H1 (cell line): ENCODE measurements at regions not wholly inside any gene's neighbourhood (a gene's known extent, or its start where the extent isn't known, plus 50 kb on each side); places are given as distances from the start of the nearest gene placed in this dataset.

Source experiments
- CTCF ChIA-PET: fragments of 300-600 bp; sonication (Branson Sonifier 250); formaldehyde crosslinking; loops from one replicate; lab custom pipeline; 2021; ENCODE audit not compliant: partially characterized antibody; lab: Charles Lee
- POLR2A ChIA-PET: fragments of 300-600 bp; sonication (Branson Sonifier 250); formaldehyde crosslinking; loops from one replicate; lab custom pipeline; 2021; ENCODE audit warnings: inconsistent platforms; ENCODE audit not compliant: partially characterized antibody; lab: Charles Lee
- DNase-seq, 2 experiments: peaks; one replicate each; pipeline versions ENCODE4 v3.0.0 to v3.0.0-alpha.2; 2010 to 2022; ENCODE audit warnings: low spot score in 2 of 2, low read depth in 1 of 2, mixed read lengths in 1 of 2
- FAIRE-seq: peaks from 2 replicates; lab custom pipeline; 2011; peaks lifted over from hg19 to GRCh38; lab: Jason Lieb, UNC
- H2AFZ ChIP-seq: 2 replicates; pipeline ENCODE4 v1.8.1; 2012; ENCODE audit warnings: low read length, inconsistent platforms
- H2AK5ac ChIP-seq: 2 replicates; pipeline ENCODE4 v1.6.1; 2013; ENCODE audit warnings: low read depth, low read length
- H2BK120ac ChIP-seq: replicated peaks from 2 replicates; pipeline ENCODE3; 2013; ENCODE audit warnings: low read depth, low read length, inconsistent platforms
- H2BK12ac ChIP-seq: 2 replicates; pipeline ENCODE4 v1.6.1; 2013; ENCODE audit warnings: low read depth, low read length
- H2BK15ac ChIP-seq: 2 replicates; pipeline ENCODE4 v1.6.1; 2013; ENCODE audit warnings: low read length
- H2BK20ac ChIP-seq: 2 replicates; pipeline ENCODE4 v1.6.1; 2013; ENCODE audit warnings: low read length
- H2BK5ac ChIP-seq: 2 replicates; pipeline ENCODE4 v1.6.1; 2013; ENCODE audit warnings: low read depth, low read length
- H3K14ac ChIP-seq: 2 replicates; pipeline ENCODE4 v1.6.1; 2013; ENCODE audit warnings: inconsistent platforms; ENCODE audit not compliant: insufficient read length
- H3K18ac ChIP-seq: 2 replicates; pipeline ENCODE4 v1.6.1; 2013; ENCODE audit warnings: low read length; ENCODE audit errors: extremely low read depth
- H3K23ac ChIP-seq: 2 replicates; pipeline ENCODE4 v1.6.1; 2013; ENCODE audit warnings: inconsistent platforms; ENCODE audit not compliant: insufficient read length
- H3K23me2 ChIP-seq: 2 replicates; pipeline ENCODE4 v1.6.1; 2013; ENCODE audit warnings: low read depth, low read length
- H3K27ac ChIP-seq: 2 replicates; pipeline ENCODE4 v1.6.1; 2011; ENCODE audit warnings: low read depth, low read length, inconsistent platforms
- H3K27me3 ChIP-seq, 4 experiments: replicated peaks in 1 of 4; 1 replicate in 1 of 4; 2 replicates in 3 of 4; pipeline versions ENCODE4 v1.6.1 to v1.8.1; 2011 to 2013; ENCODE audit warnings: low read length in 3 of 4, mild to moderate bottlenecking in 3 of 4, inconsistent platforms in 2 of 4, mixed read lengths in 2 of 4, moderate library complexity in 1 of 4; ENCODE audit not compliant: control insufficient read depth in 3 of 4, insufficient read depth in 3 of 4; ENCODE audit errors: extremely low read depth in 1 of 4
- H3K36me3 ChIP-seq, 4 experiments: 2 replicates each; pipeline versions ENCODE4 v1.6.1 to v1.8.1; 2011 to 2013; ENCODE audit warnings: mild to moderate bottlenecking in 4 of 4, low read length in 3 of 4, moderate library complexity in 2 of 4, control low read depth in 1 of 4, inconsistent platforms in 1 of 4; ENCODE audit not compliant: insufficient read depth in 4 of 4, control insufficient read depth in 2 of 4
- H3K4ac ChIP-seq: replicated peaks from 2 replicates; pipeline ENCODE3; 2013; ENCODE audit warnings: low read length, low read depth, mixed read lengths, inconsistent platforms; ENCODE audit not compliant: insufficient read length
- H3K4me1 ChIP-seq, 4 experiments: replicated peaks in 1 of 4; 1 replicate in 1 of 4; 2 replicates in 3 of 4; pipeline versions ENCODE4 v1.6.1 to v1.8.1; 2011 to 2013; ENCODE audit warnings: low read length in 3 of 4, inconsistent platforms in 2 of 4, mixed read lengths in 1 of 4; ENCODE audit not compliant: insufficient read depth in 4 of 4, control insufficient read depth in 3 of 4
- H3K4me2 ChIP-seq, 2 experiments: 2 replicates each; pipeline versions ENCODE4 v1.6.1 to v1.8.1; 2011 to 2013; ENCODE audit warnings: low read depth in 2 of 2, low read length in 2 of 2, control low read depth in 1 of 2, inconsistent platforms in 1 of 2, mild to moderate bottlenecking in 1 of 2; ENCODE audit not compliant: insufficient read depth in 1 of 2
- H3K4me3 ChIP-seq, 4 experiments: fragments of 200-600, 300-600 bp in 1 of 4; sonication (generic), shearing (Covaris generic), sonication (Bioruptor Twin) in 1 of 4; 2 replicates each; pipeline versions ENCODE4 v1.5.1 to v1.8.1; 2011 to 2016; ENCODE audit warnings: low read length in 4 of 4, low read depth in 3 of 4, control low read depth in 2 of 4, inconsistent platforms in 2 of 4, mild to moderate bottlenecking in 2 of 4, mixed read lengths in 1 of 4, moderate library complexity in 1 of 4; ENCODE audit not compliant: insufficient read depth in 2 of 4; ENCODE audit errors: extremely low read depth in 1 of 4
- H3K56ac ChIP-seq: replicated peaks from 2 replicates; pipeline ENCODE3; 2013; ENCODE audit warnings: low read depth, mild to moderate bottlenecking, mixed read lengths, low read length, inconsistent platforms; ENCODE audit not compliant: insufficient read length
- H3K79me1 ChIP-seq: 2 replicates; pipeline ENCODE4 v1.6.1; 2013; ENCODE audit warnings: low read depth, low read length, control low read depth
- H3K79me2 ChIP-seq, 2 experiments: 2 replicates each; pipeline versions ENCODE4 v1.6.1 to v1.8.1; 2012 to 2013; ENCODE audit warnings: low read length in 2 of 2, mild to moderate bottlenecking in 2 of 2, inconsistent platforms in 1 of 2; ENCODE audit not compliant: insufficient read depth in 2 of 2, control insufficient read depth in 1 of 2
- H3K9ac ChIP-seq, 4 experiments: replicated peaks in 1 of 4; 1 replicate in 1 of 4; 2 replicates in 3 of 4; pipeline versions ENCODE4 v1.6.1 to v1.8.1; 2011 to 2013; ENCODE audit warnings: low read depth in 3 of 4, low read length in 3 of 4, control low read depth in 2 of 4, mild to moderate bottlenecking in 2 of 4, moderate library complexity in 2 of 4, inconsistent platforms in 1 of 4; ENCODE audit errors: extremely low read depth in 1 of 4
- H3K9me3 ChIP-seq, 2 experiments: 2 replicates each; pipeline versions ENCODE4 v1.6.1 to v1.8.1; 2012 to 2013; ENCODE audit warnings: mild to moderate bottlenecking in 2 of 2, moderate library complexity in 2 of 2, control low read depth in 1 of 2, inconsistent platforms in 1 of 2, low read depth in 1 of 2, low read length in 1 of 2, mixed read lengths in 1 of 2; ENCODE audit not compliant: insufficient read depth in 2 of 2
- H4K20me1 ChIP-seq, 2 experiments: replicated peaks in 1 of 2; 2 replicates each; pipeline versions ENCODE3 to v1.8.1; 2011 to 2013; ENCODE audit warnings: inconsistent platforms in 2 of 2, low read length in 2 of 2, mild to moderate bottlenecking in 1 of 2; ENCODE audit not compliant: insufficient read depth in 2 of 2, control insufficient read depth in 1 of 2
- H4K5ac ChIP-seq: 2 replicates; pipeline ENCODE4 v1.6.1; 2013; ENCODE audit warnings: low read length, low read depth, mixed read lengths, inconsistent platforms; ENCODE audit not compliant: insufficient read length
- H4K8ac ChIP-seq: 2 replicates; pipeline ENCODE4 v1.8.0; 2013; ENCODE audit warnings: mild to moderate bottlenecking, moderate library complexity, low read length, inconsistent platforms; ENCODE audit not compliant: insufficient read depth; ENCODE audit errors: extremely low read depth
- H4K91ac ChIP-seq: replicated peaks from 2 replicates; pipeline ENCODE3; 2013; ENCODE audit warnings: low read length, mixed read lengths, inconsistent platforms; ENCODE audit not compliant: insufficient read length
- CTCF ChIP-seq, 3 experiments: IDR thresholded peaks; 1 replicate in 2 of 3; 2 replicates in 1 of 3; pipeline versions ENCODE4 v1.5.1 to v1.6.1; 2011; ENCODE audit warnings: low read length in 3 of 3, mild to moderate bottlenecking in 3 of 3, inconsistent platforms in 2 of 3, low read depth in 1 of 3, moderate library complexity in 1 of 3; ENCODE audit not compliant: insufficient read depth in 1 of 3; ENCODE audit errors: control extremely low read depth in 1 of 3
- E2F6 ChIP-seq: IDR thresholded peaks from 2 replicates; pipeline ENCODE4 v1.6.1; 2012; ENCODE audit warnings: inconsistent platforms
- GTF2F1 ChIP-seq: IDR thresholded peaks from 2 replicates; pipeline ENCODE4 v1.6.1; 2012; ENCODE audit warnings: low read depth, low read length, improper control_type of control experiment, borderline replicate concordance
- HDAC6 ChIP-seq: IDR thresholded peaks from one replicate; pipeline ENCODE4 v1.7.1; 2012; ENCODE audit warnings: low read depth, mild to moderate bottlenecking, inconsistent platforms, low read length, moderate library complexity
- NRF1 ChIP-seq: IDR thresholded peaks from 2 replicates; pipeline ENCODE4 v1.6.1; 2011; ENCODE audit warnings: mild to moderate bottlenecking, low read depth, low read length, improper control_type of control experiment
- RAD21 ChIP-seq, 2 experiments: IDR thresholded peaks in 1 of 2; conservative IDR thresholded peaks in 1 of 2; 2 replicates each; pipeline ENCODE4 v1.6.1; 2011; ENCODE audit warnings: low read depth in 2 of 2, low read length in 2 of 2, improper control_type of control experiment in 1 of 2, inconsistent platforms in 1 of 2, mild to moderate bottlenecking in 1 of 2, moderate library complexity in 1 of 2
- SRF ChIP-seq: IDR thresholded peaks from 2 replicates; pipeline ENCODE4 v1.6.1; 2011; ENCODE audit warnings: mild to moderate bottlenecking, low read depth, low read length, moderate library complexity
- TAF1 ChIP-seq: IDR thresholded peaks from 2 replicates; pipeline ENCODE4 v1.6.1; 2011; ENCODE audit warnings: mild to moderate bottlenecking, low read depth, low read length
- TCF12 ChIP-seq: IDR thresholded peaks from 2 replicates; pipeline ENCODE4 v1.6.1; 2011; ENCODE audit warnings: low read depth, mild to moderate bottlenecking, low read length
- TEAD4 ChIP-seq: IDR thresholded peaks from 2 replicates; pipeline ENCODE4 v1.6.1; 2012; ENCODE audit warnings: low read depth, low read length, inconsistent platforms, mixed read lengths
- ZNF274 ChIP-seq: IDR thresholded peaks from 2 replicates; pipeline ENCODE4 v1.7.0; 2012; ENCODE audit warnings: low read length, borderline replicate concordance; ENCODE audit errors: extremely low read depth
- WGBS, 2 experiments: shearing (Covaris generic) in 1 of 2; methylation state at CpG; one replicate each; pipeline versions ENCODE4 v1.1.6 to v1.1.7; 2013 to 2015; ENCODE audit warnings: low lambda C conversion rate in 2 of 2, mixed read lengths in 2 of 2, inconsistent platforms in 1 of 2, low coverage in 1 of 2, missing lambda C conversion rate in 1 of 2; ENCODE audit not compliant: insufficient replicate concordance in 2 of 2, insufficient coverage in 1 of 2, insufficient read length in 1 of 2; ENCODE audit errors: extremely low coverage in 1 of 2, missing lambda C conversion rate in 1 of 2; 5-methylcytosine and 5-hydroxymethylcytosine counted together

GRCh38 chrX:35456891-35457290 is 341.3 kb upstream of the MAGEB16 start:
- Histone ChIP-seq H3K36me3 (no peaks in the 10 kb centered on the region), H4K8ac (no peak overlapping the region), H4K91ac (no peak overlapping the region), H3K27ac (no peak overlapping the region), H3K56ac (no peak overlapping the region), H3K4me1 (no peaks in the 10 kb centered on the region), H3K79me2 (no peaks in the 10 kb centered on the region), H2BK120ac (no peak overlapping the region), H2BK5ac (no peak overlapping the region), H3K27me3 (no peaks in the 10 kb centered on the region), H2AFZ (no peak overlapping the region), H4K5ac (no peak overlapping the region), H3K9me3 (no peaks in the 10 kb centered on the region), H4K20me1 (no peaks in the 10 kb centered on the region), H2BK15ac (no peak overlapping the region), H2BK20ac (no peak overlapping the region), H3K18ac (no peak overlapping the region), H3K4me3 (no peak overlapping the region), H3K23me2 (no peaks in the 10 kb centered on the region), H3K23ac (no peak overlapping the region), H2BK12ac (no peak overlapping the region), H3K14ac (no peak overlapping the region), H3K9ac (no peak overlapping the region), H3K4ac (no peak overlapping the region), H3K4me2 (no peak overlapping the region), H3K79me1 (no peaks in the 10 kb centered on the region), H2AK5ac (no peak overlapping the region)
- DNase-seq (no peak), FAIRE-seq (no peak)
- CTCF ChIA-PET: no interaction called here
- WGBS, 2 experiments: 100% methylated on average over 1 of the region's 1 CpG; no CpG with 5 or more reads in 1 of the 2 experiments
- POLR2A ChIA-PET: no interaction called here
- TF ChIP-seq TAF1 (no peak), RAD21 (IDR thresholded peaks at IDR 0.05 in 1 of 2, conservative IDR thresholded peaks at IDR 0.05 in 1 of 2; ENCODE audit: low read depth in 2 of 2, low read length in 2 of 2) (no peak), NRF1 (no peak), TEAD4 (no peak), E2F6 (no peak), CTCF (IDR thresholded peaks at IDR 0.05; ENCODE audit: control extremely low read depth in 1 of 3, insufficient read depth in 1 of 3, low read depth in 1 of 3, low read length in 3 of 3) (no peak), TCF12 (no peak), ZNF274 (no peak), SRF (no peak), HDAC6 (no peak), GTF2F1 (no peak)
